ENCODE measurements at regions not wholly inside any gene's neighbourhood (a gene's known extent, or its start where the extent isn't known, plus 50 kb on each side); places are given as distances from the start of the nearest gene placed in this dataset.
"Not testable (repeated sequence)": the region's sequence is repeated elsewhere in the genome, so short reads cannot be mapped to it uniquely, and the experiment has no call there.

DNA sequence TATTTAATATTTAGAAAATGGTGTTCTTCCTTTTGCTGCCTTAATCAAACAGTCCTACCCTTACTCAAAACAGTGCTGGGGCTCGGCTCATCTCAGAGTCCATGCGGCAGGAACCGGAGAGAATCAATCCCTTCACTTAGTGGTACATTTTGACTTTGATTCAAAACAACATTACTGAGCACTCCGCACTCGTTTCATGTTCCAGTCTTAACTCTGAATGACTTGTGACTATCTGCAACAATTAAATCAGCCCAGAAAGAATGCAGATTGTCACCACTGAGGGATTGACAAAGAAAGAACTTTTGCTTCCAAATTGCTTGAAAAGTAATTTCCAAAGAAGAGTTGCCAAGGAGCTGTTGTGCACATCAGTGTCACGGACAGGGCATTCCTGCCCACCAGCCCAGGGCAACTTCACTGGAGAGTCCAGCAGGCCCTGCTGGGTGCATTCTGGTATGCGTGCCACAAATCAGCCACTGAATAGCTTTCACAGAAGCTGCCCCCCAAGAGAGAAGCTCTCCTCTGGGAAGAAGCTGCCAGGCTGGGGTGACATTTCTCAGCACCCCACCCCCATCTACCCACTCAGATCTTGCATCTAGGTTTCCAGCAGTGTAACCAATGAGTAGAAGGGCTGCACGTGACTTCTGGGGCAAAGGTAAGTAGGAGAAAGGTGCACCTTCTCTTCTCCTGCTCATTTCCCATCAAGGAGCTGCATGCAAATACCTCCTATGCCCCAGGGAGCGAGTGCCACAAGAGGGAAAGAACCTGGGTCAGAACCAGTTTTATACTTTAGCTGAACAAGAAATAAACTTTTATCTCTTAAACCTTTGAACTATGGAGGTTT is 84.6 kb upstream of the ATP8B1 start:
- H3K4me1 ChIP-seq (ENCODE audit: control insufficient read depth, insufficient read depth, low read length), result no peaks in the 10 kb centered on the region
- H3K36me3 ChIP-seq (ENCODE audit: control insufficient read depth, insufficient read depth, low read length), result no peaks in the 10 kb centered on the region
- peaks cover 3% of the 10 kb centered on the region; the same call in 1 of the 2 replicates for H3K9me3 ChIP-seq (ENCODE audit: control insufficient read depth, insufficient read depth, low read length)
- no peak overlapping the region for H3K27ac ChIP-seq (ENCODE audit: low read length)
- no CpG with 5 or more reads among the region's 9 CpGs for WGBS (ENCODE audit: insufficient coverage, insufficient read length)
- H3K27me3 ChIP-seq (ENCODE audit: control insufficient read depth, insufficient read depth, low read length), result no peaks in the 10 kb centered on the region
- no peak for DNase-seq (ENCODE audit: low read depth, low spot score)
- H3K4me3 ChIP-seq (ENCODE audit: low read length), result no peak overlapping the region

DNA sequence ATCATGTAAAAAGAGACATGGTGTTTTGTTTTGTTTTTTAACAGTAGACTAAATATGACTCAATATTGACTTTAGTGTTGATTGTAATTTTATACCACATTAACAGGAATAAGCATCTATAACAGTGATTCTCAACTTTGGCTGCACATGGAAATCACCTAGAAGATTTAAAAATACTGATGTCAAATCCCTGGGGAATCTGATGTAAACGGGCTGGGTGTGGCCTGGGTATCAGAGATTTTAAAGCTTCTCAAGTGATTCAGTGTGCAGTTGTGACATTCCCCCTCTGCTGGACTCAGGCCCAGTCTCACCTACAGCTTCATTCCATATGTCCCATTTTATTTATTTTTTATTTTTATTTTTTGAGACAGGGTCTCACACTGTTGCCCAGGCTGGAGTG is 82.8 kb upstream of the ATP8B1 start:
- no CpG with 5 or more reads among the region's 1 CpG for WGBS (ENCODE audit: insufficient coverage, insufficient read length)
- H3K9me3 ChIP-seq (ENCODE audit: control insufficient read depth, insufficient read depth, low read length), result peaks cover 3% of the 10 kb centered on the region; the same call in 1 of the 2 replicates
- DNase-seq (ENCODE audit: low read depth, low spot score), result no peak

GRCh38 chr18:57882465-57882864 is 79.3 kb upstream of the ATP8B1 start:
- Histone ChIP-seq H3K27me3 (ENCODE audit: control insufficient read depth, insufficient read depth, low read length) (no peaks in the 10 kb centered on the region), H3K4me3 (ENCODE audit: low read length) (no peak overlapping the region), H3K36me3 (ENCODE audit: control insufficient read depth, insufficient read depth, low read length) (no peaks in the 10 kb centered on the region), H3K4me1 (ENCODE audit: control insufficient read depth, insufficient read depth, low read length) (0 out of 2 replicates have a peak, but pooled peaks cover 2% of the 10 kb centered on the region), H3K9me3 (ENCODE audit: control insufficient read depth, insufficient read depth, low read length) (peaks cover 3% of the 10 kb centered on the region), H3K27ac (ENCODE audit: low read length) (no peak overlapping the region)
- WGBS (ENCODE audit: insufficient coverage, insufficient read length), result 100% methylated on average over 1 of the region's 3 CpGs
- no peak for DNase-seq (ENCODE audit: low read depth, low spot score)

More for the DNA sequence above, 82.8 kb upstream of the ATP8B1 start:
- H3K36me3 ChIP-seq (ENCODE audit: control insufficient read depth, insufficient read depth, low read length), result no peaks in the 10 kb centered on the region
- 0 out of 2 replicates have a peak, but pooled peaks cover 2% of the 10 kb centered on the region for H3K4me1 ChIP-seq (ENCODE audit: control insufficient read depth, insufficient read depth, low read length)
- H3K27ac ChIP-seq (ENCODE audit: low read length), result no peak overlapping the region
- no peaks in the 10 kb centered on the region for H3K27me3 ChIP-seq (ENCODE audit: control insufficient read depth, insufficient read depth, low read length)
- H3K4me3 ChIP-seq (ENCODE audit: low read length), result no peak overlapping the region

- peak; percentile 22 for DNase-seq (ENCODE audit: low read depth, low spot score)
- no CpG with 5 or more reads among the region's 10 CpGs for WGBS (ENCODE audit: insufficient coverage, insufficient read length)
- H3K9me3 ChIP-seq (ENCODE audit: control insufficient read depth, insufficient read depth, low read length), result peaks cover 3% of the 10 kb centered on the region
- H3K27ac ChIP-seq (ENCODE audit: low read length), result no peak overlapping the region
- no peak overlapping the region for H3K4me3 ChIP-seq (ENCODE audit: low read length)
- 0 out of 2 replicates have a peak, but pooled peaks cover 2% of the 10 kb centered on the region for H3K4me1 ChIP-seq (ENCODE audit: control insufficient read depth, insufficient read depth, low read length)
- no peaks in the 10 kb centered on the region for H3K27me3 ChIP-seq (ENCODE audit: control insufficient read depth, insufficient read depth, low read length)
- H3K36me3 ChIP-seq (ENCODE audit: control insufficient read depth, insufficient read depth, low read length), result no peaks in the 10 kb centered on the region
Measured at GRCh38 chr18:57881818-57882413, 78.8 kb upstream of the ATP8B1 start.

GRCh38 chr18:57879924-57880323 is 76.8 kb upstream of the ATP8B1 start:
- H3K4me1 ChIP-seq (ENCODE audit: control insufficient read depth, insufficient read depth, low read length); DNase-seq (ENCODE audit: low read depth, low spot score); H3K4me3 ChIP-seq (ENCODE audit: low read length); H3K36me3 ChIP-seq (ENCODE audit: control insufficient read depth, insufficient read depth, low read length); H3K9me3 ChIP-seq (ENCODE audit: control insufficient read depth, insufficient read depth, low read length); H3K27ac ChIP-seq (ENCODE audit: low read length); H3K27me3 ChIP-seq (ENCODE audit: control insufficient read depth, insufficient read depth, low read length): not testable (repeated sequence)
- WGBS (ENCODE audit: insufficient coverage, insufficient read length), result no CpG with 5 or more reads among the region's 4 CpGs

DNA sequence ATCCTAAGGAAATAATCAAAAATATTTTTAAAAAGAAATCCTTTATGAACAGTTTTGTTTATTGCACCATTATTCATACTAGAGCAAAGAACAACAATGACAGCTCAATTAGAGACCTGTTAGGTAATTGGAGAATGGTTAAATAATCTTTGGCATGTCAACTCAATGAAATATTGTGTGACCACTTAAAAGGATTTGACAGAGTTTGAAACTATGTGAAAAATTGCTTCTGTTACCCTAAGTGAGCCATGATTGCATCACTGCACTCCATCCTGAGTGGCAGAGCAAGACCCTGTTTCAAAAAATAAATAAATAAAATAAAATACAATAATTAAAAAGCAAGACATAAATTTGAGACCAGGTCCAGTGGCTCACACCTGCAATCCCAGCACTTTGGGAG is 66.1 kb upstream of the ATP8B1 start:
- no peak overlapping the region for H3K4me3 ChIP-seq (ENCODE audit: low read length)
- no peaks in the 10 kb centered on the region for H3K9me3 ChIP-seq (ENCODE audit: control insufficient read depth, insufficient read depth, low read length)
- no peak overlapping the region for H3K27ac ChIP-seq (ENCODE audit: low read length)
- H3K36me3 ChIP-seq (ENCODE audit: control insufficient read depth, insufficient read depth, low read length), result no peaks in the 10 kb centered on the region
- H3K27me3 ChIP-seq (ENCODE audit: control insufficient read depth, insufficient read depth, low read length), result no peaks in the 10 kb centered on the region
- H3K4me1 ChIP-seq (ENCODE audit: control insufficient read depth, insufficient read depth, low read length), result no peaks in the 10 kb centered on the region
- DNase-seq (ENCODE audit: low read depth, low spot score), result no peak

GRCh38 chr18:57866355-57866754 is 63.2 kb upstream of the ATP8B1 start:
- Histone ChIP-seq H3K27me3 (ENCODE audit: control insufficient read depth, insufficient read depth, low read length) (no peaks in the 10 kb centered on the region), H3K9me3 (ENCODE audit: control insufficient read depth, insufficient read depth, low read length) (no peaks in the 10 kb centered on the region), H3K4me1 (ENCODE audit: control insufficient read depth, insufficient read depth, low read length) (no peaks in the 10 kb centered on the region), H3K27ac (ENCODE audit: low read length) (no peak overlapping the region), H3K4me3 (ENCODE audit: low read length) (no peak overlapping the region), H3K36me3 (ENCODE audit: control insufficient read depth, insufficient read depth, low read length) (no peaks in the 10 kb centered on the region)
- DNase-seq (ENCODE audit: low read depth, low spot score), result no peak
- no CpG with 5 or more reads among the region's 3 CpGs for WGBS (ENCODE audit: insufficient coverage, insufficient read length)

GRCh38 chr18:57864615-57865121 is 61.6 kb upstream of the ATP8B1 start:
- H3K36me3 ChIP-seq (ENCODE audit: control insufficient read depth, insufficient read depth, low read length), result no peaks in the 10 kb centered on the region
- no CpG with 5 or more reads among the region's 4 CpGs for WGBS (ENCODE audit: insufficient coverage, insufficient read length)
- H3K27me3 ChIP-seq (ENCODE audit: control insufficient read depth, insufficient read depth, low read length), result no peaks in the 10 kb centered on the region
- H3K4me1 ChIP-seq (ENCODE audit: control insufficient read depth, insufficient read depth, low read length), result no peaks in the 10 kb centered on the region
- no peaks in the 10 kb centered on the region for H3K9me3 ChIP-seq (ENCODE audit: control insufficient read depth, insufficient read depth, low read length)
- no peak for DNase-seq (ENCODE audit: low read depth, low spot score)
- H3K4me3 ChIP-seq (ENCODE audit: low read length), result no peak overlapping the region
- no peak overlapping the region for H3K27ac ChIP-seq (ENCODE audit: low read length)

- H3K9me3 ChIP-seq (ENCODE audit: control insufficient read depth, insufficient read depth, low read length), result no peaks in the 10 kb centered on the region
- DNase-seq (ENCODE audit: low read depth, low spot score), result no peak
- WGBS (ENCODE audit: insufficient coverage, insufficient read length), result no CpG with 5 or more reads among the region's 2 CpGs
- H3K27me3 ChIP-seq (ENCODE audit: control insufficient read depth, insufficient read depth, low read length), result no peaks in the 10 kb centered on the region
- H3K36me3 ChIP-seq (ENCODE audit: control insufficient read depth, insufficient read depth, low read length), result no peaks in the 10 kb centered on the region
- H3K4me3 ChIP-seq (ENCODE audit: low read length), result no peak overlapping the region
- H3K4me1 ChIP-seq (ENCODE audit: control insufficient read depth, insufficient read depth, low read length), result no peaks in the 10 kb centered on the region
- no peak overlapping the region for H3K27ac ChIP-seq (ENCODE audit: low read length)
Measured at GRCh38 chr18:57863706-57864105, 60.6 kb upstream of the ATP8B1 start.

DNA sequence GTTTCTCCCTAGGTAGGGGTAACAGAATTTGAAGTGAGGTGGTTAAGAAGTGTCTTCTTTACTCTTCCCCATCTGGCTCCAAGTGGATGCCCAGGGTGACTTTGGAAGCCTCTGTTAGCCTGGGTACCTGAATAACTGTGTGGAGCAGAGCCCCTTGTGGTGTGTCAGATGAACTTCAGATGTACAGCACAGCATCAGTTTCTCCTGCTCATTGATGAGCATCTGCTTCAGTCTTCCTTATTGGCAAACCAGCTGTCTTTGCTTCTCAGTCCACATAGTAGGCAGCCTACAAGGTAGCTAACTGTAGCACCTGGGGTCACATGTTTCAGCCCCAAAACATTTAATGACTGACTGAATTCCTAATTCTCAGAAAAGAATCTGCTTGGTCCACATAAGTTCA is 56.2 kb upstream of the ATP8B1 start:
- no peaks in the 10 kb centered on the region for H3K9me3 ChIP-seq (ENCODE audit: control insufficient read depth, insufficient read depth, low read length)
- no peaks in the 10 kb centered on the region for H3K27me3 ChIP-seq (ENCODE audit: control insufficient read depth, insufficient read depth, low read length)
- no peaks in the 10 kb centered on the region for H3K36me3 ChIP-seq (ENCODE audit: control insufficient read depth, insufficient read depth, low read length)
- H3K4me3 ChIP-seq (ENCODE audit: low read length), result no peak overlapping the region
- no peaks in the 10 kb centered on the region for H3K4me1 ChIP-seq (ENCODE audit: control insufficient read depth, insufficient read depth, low read length)
- peak; percentile 2 for DNase-seq (ENCODE audit: low read depth, low spot score)
- no peak overlapping the region for H3K27ac ChIP-seq (ENCODE audit: low read length)
